ENCODE measurements at regions not wholly inside any gene's neighbourhood (a gene's known extent, or its start where the extent isn't known, plus 50 kb on each side); places are given as distances from the start of the nearest gene placed in this dataset.

GRCh38 chr4:89665662-89666061 is 171.3 kb downstream of the SNCA start:
- H3K4me3 ChIP-seq (ENCODE audit: low read depth, low read length), result no peak overlapping the region
- TF ChIP-seq CTCF (conservative IDR thresholded peaks at IDR 0.05; ENCODE audit: low read depth, low read length), result no peak
- DNase-seq (ENCODE audit: low read depth), result no peak

GRCh38 chr4:89664521-89664920 is 172.4 kb downstream of the SNCA start:
- no peak overlapping the region for H3K4me3 ChIP-seq (ENCODE audit: low read depth, low read length)
- TF ChIP-seq CTCF (conservative IDR thresholded peaks at IDR 0.05; ENCODE audit: low read depth, low read length), result no peak
- no peak for DNase-seq (ENCODE audit: low read depth)

- no peak overlapping the region for H3K4me3 ChIP-seq (ENCODE audit: low read depth, low read length)
- TF ChIP-seq CTCF (conservative IDR thresholded peaks at IDR 0.05; ENCODE audit: low read depth, low read length), result no peak
- DNase-seq (ENCODE audit: low read depth), result peak; percentile 78
Observed at GRCh38 chr4:89661173-89661899, 175.6 kb downstream of the SNCA start.

- no peak overlapping the region for H3K4me3 ChIP-seq (ENCODE audit: low read depth, low read length)
- TF ChIP-seq CTCF (conservative IDR thresholded peaks at IDR 0.05; ENCODE audit: low read depth, low read length), result no peak
- peak; percentile 21 for DNase-seq (ENCODE audit: low read depth)
Observed at GRCh38 chr4:89660444-89661172, 176.4 kb downstream of the SNCA start.

- TF ChIP-seq CTCF (conservative IDR thresholded peaks at IDR 0.05; ENCODE audit: low read depth, low read length), result no peak
- no peak overlapping the region for H3K4me3 ChIP-seq (ENCODE audit: low read depth, low read length)
- DNase-seq (ENCODE audit: low read depth), result no peak
Observed at GRCh38 chr4:89658701-89659024, 178.3 kb downstream of the SNCA start.

GRCh38 chr4:89657931-89658700 is 178.8 kb downstream of the SNCA start:
- no peak overlapping the region for H3K4me3 ChIP-seq (ENCODE audit: low read depth, low read length)
- TF ChIP-seq CTCF (conservative IDR thresholded peaks at IDR 0.05; ENCODE audit: low read depth, low read length), result peak; percentile 58
- DNase-seq (ENCODE audit: low read depth), result peak; percentile 72
